Right cardiac atrium (tissue), 5 donors: ENCODE measurements at regions not wholly inside any gene's neighbourhood (a gene's known extent, or its start where the extent isn't known, plus 50 kb on each side); places are given as distances from the start of the nearest gene placed in this dataset.

ENCODE experiments used
- ATAC-seq, 2 donors: fragments of 200-7000 bp; cut with Tn5 transposase; one replicate each; pipeline versions ENCODE4 v1.8.0 to v1.9.1; 2020; ENCODE audit warnings: moderate library complexity in 2 of 2, mild to moderate bottlenecking in 1 of 2
- DNase-seq, 3 donors: peaks; one replicate each; pipeline ENCODE4 v3.0.0-alpha.2; 2020
- H3K27ac ChIP-seq: one replicate; pipeline ENCODE4 v1.5.1; 2013; ENCODE audit warnings: mild to moderate bottlenecking, low read length, control low read depth, moderate library complexity
- H3K27me3 ChIP-seq: one replicate; pipeline ENCODE4 v1.6.1; 2013; ENCODE audit not compliant: control insufficient read depth, insufficient read depth
- H3K4me1 ChIP-seq: one replicate; pipeline ENCODE4 v1.6.1; 2013; ENCODE audit warnings: low read length; ENCODE audit not compliant: control insufficient read depth, insufficient read depth
- H3K4me3 ChIP-seq: one replicate; pipeline ENCODE4 v1.5.1; 2013; ENCODE audit warnings: low read length, control low read depth
- H3K9me3 ChIP-seq: one replicate; pipeline ENCODE4 v1.6.1; 2013; ENCODE audit warnings: low read length; ENCODE audit not compliant: control insufficient read depth
- WGBS: extraction: QIAGEN DNeasy Blood & Tissue Kit; methylation state at CpG from one replicate; pipeline ENCODE4 v1.1.7; 2013; 5-methylcytosine and 5-hydroxymethylcytosine counted together
- intact Hi-C, 4 donors: fragments of 100-400 bp; cut with DNase I; formaldehyde crosslinking; loops; one replicate each; pipeline versions ENCODE4 v1.11.0 to v1.14.0; 2022 to 2023
- donor health status: healthy with polysubstance abuse.
- donor health status: DM: no; HTN: yes; CAD: no.
- donor health status: DM: no; HTN: no; CAD: no.
- donor health status: DM: no; HTN: yes; CAD: no; lungs with severe emphysema.
- donor health status: DM: yes; HTN: yes; CAD: no.

GRCh38 chrX:134716620-134717012 is 58.3 kb upstream of the PLAC1 start:
- Histone ChIP-seq H3K27me3 (no peaks in the 10 kb centered on the region), H3K4me1 (peaks cover 2% of the 10 kb centered on the region), H3K27ac (no peak overlapping the region), H3K4me3 (no peak overlapping the region), H3K9me3 (no peaks in the 10 kb centered on the region)
- DNase-seq, result no peak
- WGBS, result 93% methylated on average over 5 of the region's 5 CpGs
- intact Hi-C loops, result no loop called here
- ATAC-seq, result no peak

DNA sequence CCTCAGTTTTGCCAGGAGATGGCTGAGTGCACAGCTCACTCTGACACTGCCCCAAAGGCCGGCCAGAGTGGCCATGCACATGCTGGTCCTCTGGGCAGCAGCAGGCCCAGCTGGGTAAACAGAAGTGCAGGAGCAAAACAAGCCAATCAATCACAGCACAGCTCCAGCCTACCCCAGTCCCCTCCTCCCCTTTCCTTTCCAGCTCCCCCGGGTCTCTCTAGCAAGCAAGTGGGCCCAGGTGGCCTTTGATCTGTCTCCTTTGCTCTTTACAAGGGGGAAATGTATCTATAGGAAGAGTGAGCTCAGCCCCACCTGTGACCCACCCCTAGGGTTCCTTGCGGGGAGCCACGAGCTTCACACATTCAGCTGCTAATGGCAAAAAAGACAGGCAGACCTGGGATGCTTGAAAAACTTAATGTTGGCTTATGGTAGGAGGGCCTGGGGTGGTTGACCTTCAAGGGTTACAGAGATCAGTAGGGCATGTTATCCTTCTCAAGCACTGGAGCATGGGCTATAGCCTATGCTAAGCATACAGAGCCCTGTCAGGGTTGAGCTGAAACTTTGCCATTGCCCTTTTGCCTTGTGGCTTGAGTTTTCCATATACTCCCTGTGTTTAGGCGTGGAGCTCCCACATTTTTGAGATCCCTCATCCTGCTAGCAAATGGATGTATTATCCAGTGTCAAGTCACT is 57.8 kb upstream of the PLAC1 start:
- no peak for DNase-seq
- no peak overlapping the region for H3K27ac ChIP-seq
- intact Hi-C loops, result no loop called here
- H3K27me3 ChIP-seq, result no peaks in the 10 kb centered on the region
- no peak for ATAC-seq
- peaks cover 2% of the 10 kb centered on the region for H3K4me1 ChIP-seq
- no peaks in the 10 kb centered on the region for H3K9me3 ChIP-seq
- H3K4me3 ChIP-seq, result no peak overlapping the region
- 82% methylated on average over 5 of the region's 5 CpGs for WGBS

- ATAC-seq, result no peak
- Histone ChIP-seq H3K9me3 (no peaks in the 10 kb centered on the region), H3K27ac (no peak overlapping the region), H3K4me3 (no peak overlapping the region), H3K4me1 (peaks cover 2% of the 10 kb centered on the region), H3K27me3 (no peaks in the 10 kb centered on the region)
- 96% methylated on average over 3 of the region's 3 CpGs for WGBS
- no peak for DNase-seq
- intact Hi-C loops, result no loop called here
Measured at GRCh38 chrX:134714633-134715110, 56.4 kb upstream of the PLAC1 start.

DNA sequence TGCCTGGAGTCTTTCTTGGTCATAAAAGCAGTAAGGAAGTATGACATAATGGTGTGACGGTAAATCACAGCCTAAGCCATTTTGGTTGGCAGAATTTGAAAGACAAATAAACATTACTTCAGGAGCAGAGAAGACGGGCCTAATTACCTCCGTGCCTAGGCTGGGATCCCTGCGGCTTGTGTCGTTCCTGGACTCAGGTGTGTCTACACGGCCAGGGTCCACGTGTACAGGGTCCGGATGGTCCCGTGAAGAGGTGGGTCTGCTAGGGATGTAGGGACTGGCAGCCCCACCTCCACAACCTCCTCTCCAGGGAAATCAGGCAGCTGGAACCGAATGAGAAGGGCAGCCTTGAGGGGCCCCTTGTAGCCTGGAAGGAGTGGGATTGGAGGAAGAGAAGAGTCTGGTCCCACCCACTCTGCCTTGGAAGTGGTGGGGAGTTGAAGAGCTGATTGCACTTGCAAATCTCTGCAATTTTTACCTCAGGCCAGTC is 55.4 kb upstream of the PLAC1 start:
- H3K4me3 ChIP-seq, result no peak overlapping the region
- no peaks in the 10 kb centered on the region for H3K27me3 ChIP-seq
- no peaks in the 10 kb centered on the region for H3K9me3 ChIP-seq
- no peak overlapping the region for H3K27ac ChIP-seq
- WGBS, result 88% methylated on average over 10 of the region's 10 CpGs
- DNase-seq (no peak), ATAC-seq (no peak)
- intact Hi-C loops, result no loop called here
- H3K4me1 ChIP-seq, result peaks cover 2% of the 10 kb centered on the region

DNA sequence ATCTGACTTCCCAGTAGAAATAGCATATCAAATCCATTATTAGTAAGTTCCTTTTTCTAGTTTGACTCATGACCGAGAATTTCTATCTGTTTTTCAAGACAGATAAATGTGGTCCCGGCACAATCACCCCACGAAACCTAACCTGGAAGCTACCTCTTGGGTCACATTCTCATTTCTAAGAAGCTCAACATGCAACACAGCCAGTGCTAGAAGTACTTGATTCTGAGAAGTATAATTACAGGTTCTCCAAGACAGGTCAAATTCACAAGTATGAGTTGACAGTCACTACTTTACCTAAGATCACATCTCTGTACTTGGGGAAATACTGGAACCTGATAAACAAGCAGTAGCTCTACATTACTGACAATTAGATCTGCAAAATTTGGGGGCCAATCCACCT is 54.0 kb upstream of the PLAC1 start:
- DNase-seq, result no peak
- ATAC-seq, result no peak
- 73% methylated on average over 3 of the region's 3 CpGs for WGBS
- intact Hi-C loops, result no loop called here
- Histone ChIP-seq H3K4me1 (no peaks in the 10 kb centered on the region), H3K9me3 (no peaks in the 10 kb centered on the region), H3K27ac (no peak overlapping the region), H3K27me3 (no peaks in the 10 kb centered on the region), H3K4me3 (no peak overlapping the region)

- 50% methylated on average over 3 of the region's 3 CpGs for WGBS
- Histone ChIP-seq H3K27ac (no peak overlapping the region), H3K9me3 (no peaks in the 10 kb centered on the region), H3K4me3 (no peak overlapping the region), H3K27me3 (no peaks in the 10 kb centered on the region), H3K4me1 (no peaks in the 10 kb centered on the region)
- intact Hi-C loops, result no loop called here
- no peak for ATAC-seq
- no peak for DNase-seq
Measured at GRCh38 chrX:134711135-134711921, 53.1 kb upstream of the PLAC1 start.
